Vagina (tissue), 2 donors: ENCODE measurements at regions not wholly inside any gene's neighbourhood (a gene's known extent, or its start where the extent isn't known, plus 50 kb on each side); places are given as distances from the start of the nearest gene placed in this dataset.

Source experiments
- POLR2A ChIP-seq, 2 donors: fragments of 450-650 bp; IDR thresholded peaks; one replicate each; pipeline ENCODE4 v1.6.1; 2017; ENCODE audit warnings: antibody characterized with exemption in 2 of 2, mild to moderate bottlenecking in 2 of 2, moderate library complexity in 2 of 2
- TF ChIP-seq, protein P1 (sequence below), 3 experiments: fragments of 450-650 bp in 2 of 3; fragments of 200-600 bp in 1 of 3; sonication (generic) in 1 of 3; IDR thresholded peaks; one replicate each; pipeline ENCODE4 v1.5.1; 2017 to 2019; ENCODE audit warnings: antibody characterized with exemption in 3 of 3, mild to moderate bottlenecking in 2 of 3, moderate library complexity in 2 of 3

DNA sequence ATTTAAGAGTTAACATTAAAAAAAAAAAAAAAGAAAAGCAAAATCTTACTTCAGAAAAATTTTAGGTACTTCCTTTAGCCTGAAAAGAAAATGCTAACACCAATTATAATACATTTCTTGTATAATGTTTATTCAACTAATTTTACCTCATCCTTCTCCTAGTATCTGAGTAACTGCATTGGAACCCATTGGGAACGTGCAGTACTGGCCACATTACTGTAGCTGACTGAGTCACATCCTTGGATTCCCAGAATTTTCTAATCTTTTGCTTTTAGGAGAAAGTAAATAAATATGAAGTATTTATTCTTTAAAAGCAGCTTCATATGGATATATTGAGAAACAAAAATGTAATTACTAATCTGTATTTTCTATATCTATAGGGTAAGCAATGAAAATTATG is 82.6 kb upstream of the SLITRK2 start:
- TF ChIP-seq, protein P1, sequence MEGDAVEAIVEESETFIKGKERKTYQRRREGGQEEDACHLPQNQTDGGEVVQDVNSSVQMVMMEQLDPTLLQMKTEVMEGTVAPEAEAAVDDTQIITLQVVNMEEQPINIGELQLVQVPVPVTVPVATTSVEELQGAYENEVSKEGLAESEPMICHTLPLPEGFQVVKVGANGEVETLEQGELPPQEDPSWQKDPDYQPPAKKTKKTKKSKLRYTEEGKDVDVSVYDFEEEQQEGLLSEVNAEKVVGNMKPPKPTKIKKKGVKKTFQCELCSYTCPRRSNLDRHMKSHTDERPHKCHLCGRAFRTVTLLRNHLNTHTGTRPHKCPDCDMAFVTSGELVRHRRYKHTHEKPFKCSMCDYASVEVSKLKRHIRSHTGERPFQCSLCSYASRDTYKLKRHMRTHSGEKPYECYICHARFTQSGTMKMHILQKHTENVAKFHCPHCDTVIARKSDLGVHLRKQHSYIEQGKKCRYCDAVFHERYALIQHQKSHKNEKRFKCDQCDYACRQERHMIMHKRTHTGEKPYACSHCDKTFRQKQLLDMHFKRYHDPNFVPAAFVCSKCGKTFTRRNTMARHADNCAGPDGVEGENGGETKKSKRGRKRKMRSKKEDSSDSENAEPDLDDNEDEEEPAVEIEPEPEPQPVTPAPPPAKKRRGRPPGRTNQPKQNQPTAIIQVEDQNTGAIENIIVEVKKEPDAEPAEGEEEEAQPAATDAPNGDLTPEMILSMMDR (IDR thresholded peaks at IDR 0.05): no peak
- TF ChIP-seq POLR2A (IDR thresholded peaks at IDR 0.05): no peak
